GM18909 (cell line): ENCODE measurements at regions not wholly inside any gene's neighbourhood (a gene's known extent, or its start where the extent isn't known, plus 50 kb on each side); places are given as distances from the start of the nearest gene placed in this dataset.

ENCODE experiments used
- ATAC-seq: cut with Tn5 transposase; IDR thresholded peaks from one replicate; pipeline ENCODE4 v1.9.1; 2021; ENCODE audit warnings: mild to moderate bottlenecking; ENCODE audit not compliant: unreplicated experiment, poor library complexity

DNA sequence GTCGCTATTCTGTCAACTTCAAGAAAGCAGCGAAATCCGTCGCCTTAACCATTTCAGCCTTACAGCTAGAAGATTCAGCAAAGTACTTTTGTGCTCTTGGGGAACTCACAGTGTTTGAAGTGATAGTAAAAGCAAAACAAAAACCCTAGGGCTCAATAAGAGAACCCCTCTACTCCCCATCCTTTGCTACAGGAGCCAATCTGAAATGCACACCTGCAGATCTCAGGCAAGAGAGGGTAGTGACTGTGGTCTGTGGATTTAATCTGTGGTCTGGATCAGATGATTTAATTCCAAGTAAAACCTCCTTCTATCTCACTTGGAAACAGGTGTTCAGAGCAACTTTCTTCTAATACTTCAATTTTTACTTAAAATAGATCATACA is 422.9 kb upstream of the OR4E1 start:
- ATAC-seq: no peak

DNA sequence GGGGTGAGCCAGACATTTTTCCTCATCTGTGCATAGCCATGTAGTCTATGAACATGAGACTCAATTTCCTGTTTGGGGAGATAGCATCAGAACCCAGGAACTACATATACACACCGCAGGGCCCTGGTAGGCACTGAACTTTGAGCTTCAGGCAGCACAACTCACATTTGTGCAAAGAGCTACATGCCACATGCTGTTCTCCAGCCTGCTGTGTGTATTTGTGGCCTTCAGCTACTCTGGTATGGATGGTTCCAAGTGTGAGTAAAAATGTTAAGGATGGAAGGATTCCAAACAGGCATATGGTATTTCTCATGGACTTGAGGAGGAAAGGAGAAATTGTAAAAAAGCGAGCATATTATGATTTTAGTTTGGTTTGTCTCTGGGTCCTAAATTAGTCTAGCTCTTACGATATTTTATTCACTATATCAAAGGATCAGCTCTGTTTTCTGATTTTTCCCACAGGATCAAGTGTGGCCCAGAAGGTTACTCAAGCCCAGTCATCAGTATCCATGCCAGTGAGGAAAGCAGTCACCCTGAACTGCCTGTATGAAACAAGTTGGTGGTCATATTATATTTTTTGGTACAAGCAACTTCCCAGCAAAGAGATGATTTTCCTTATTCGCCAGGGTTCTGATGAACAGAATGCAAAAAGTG is 422.4 kb upstream of the OR4E1 start:
- no peak for ATAC-seq

DNA sequence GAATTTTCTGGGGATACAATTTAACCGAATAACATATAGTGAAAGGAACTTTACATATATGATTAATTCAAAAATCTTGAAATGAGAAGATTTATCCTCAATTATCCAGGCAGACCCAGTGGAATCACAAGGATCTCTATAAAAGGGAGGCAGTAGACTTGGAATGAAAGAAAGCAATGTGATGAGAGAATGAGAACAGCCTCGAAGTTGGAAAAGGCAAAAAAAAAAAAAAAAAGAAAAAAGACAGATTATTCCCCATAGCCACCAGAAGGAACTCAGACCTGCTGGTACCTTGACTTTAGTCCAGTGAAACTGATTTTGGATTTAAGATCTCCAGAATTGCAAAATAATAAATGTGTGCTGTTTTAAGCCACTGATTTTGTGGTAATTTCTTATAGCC is 416.3 kb upstream of the OR4E1 start:
- ATAC-seq: no peak

DNA sequence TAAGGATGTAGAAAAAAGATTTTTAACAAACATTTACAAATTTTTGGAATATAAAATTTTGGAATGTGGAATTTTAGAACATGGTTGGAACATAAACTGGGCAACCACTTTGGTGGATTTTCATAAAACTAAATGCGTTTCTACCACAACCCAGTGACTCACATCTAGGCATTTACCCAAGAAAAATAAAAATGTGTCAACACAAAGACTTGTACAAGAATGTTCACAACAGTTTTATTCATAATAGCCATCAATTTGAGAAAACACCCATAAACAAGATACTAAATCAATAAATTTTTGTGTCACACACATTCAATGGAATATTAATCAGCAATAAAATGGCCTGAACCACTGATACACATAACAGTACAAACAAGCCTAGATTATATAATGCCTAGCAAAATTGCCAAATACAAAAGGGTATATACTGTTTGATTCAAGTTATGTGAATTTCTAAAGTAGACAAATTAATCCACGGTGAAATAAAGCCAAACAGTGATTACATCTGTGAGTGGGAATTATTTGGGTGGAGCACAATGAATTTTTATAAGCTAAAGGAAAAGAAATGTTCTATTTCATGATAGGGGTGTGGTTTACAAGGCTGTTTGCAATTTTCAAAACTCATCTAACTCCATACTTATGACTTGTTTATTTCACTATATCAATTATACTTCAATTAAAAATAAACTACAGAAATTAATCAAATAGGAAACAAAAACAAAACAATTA is 415.2 kb upstream of the OR4E1 start:
- ATAC-seq: no peak

DNA sequence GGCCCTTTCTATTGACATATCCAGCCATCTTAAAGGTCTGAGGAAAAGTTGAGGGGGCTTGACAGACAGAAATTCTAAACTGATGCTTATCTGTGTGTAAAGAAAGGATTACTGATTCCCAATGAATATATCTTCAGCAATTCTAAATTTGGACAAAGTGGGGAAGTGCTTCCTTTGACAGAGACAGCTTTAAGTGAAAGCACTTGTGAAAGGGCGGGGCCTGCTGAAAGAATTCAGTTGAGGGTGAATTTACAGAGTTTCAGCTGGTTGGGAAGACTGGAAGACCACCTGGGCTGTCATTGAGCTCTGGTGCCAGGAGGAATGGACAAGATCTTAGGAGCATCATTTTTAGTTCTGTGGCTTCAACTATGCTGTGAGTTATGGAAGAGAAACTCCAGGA is 412.5 kb upstream of the OR4E1 start:
- ATAC-seq: no peak

DNA sequence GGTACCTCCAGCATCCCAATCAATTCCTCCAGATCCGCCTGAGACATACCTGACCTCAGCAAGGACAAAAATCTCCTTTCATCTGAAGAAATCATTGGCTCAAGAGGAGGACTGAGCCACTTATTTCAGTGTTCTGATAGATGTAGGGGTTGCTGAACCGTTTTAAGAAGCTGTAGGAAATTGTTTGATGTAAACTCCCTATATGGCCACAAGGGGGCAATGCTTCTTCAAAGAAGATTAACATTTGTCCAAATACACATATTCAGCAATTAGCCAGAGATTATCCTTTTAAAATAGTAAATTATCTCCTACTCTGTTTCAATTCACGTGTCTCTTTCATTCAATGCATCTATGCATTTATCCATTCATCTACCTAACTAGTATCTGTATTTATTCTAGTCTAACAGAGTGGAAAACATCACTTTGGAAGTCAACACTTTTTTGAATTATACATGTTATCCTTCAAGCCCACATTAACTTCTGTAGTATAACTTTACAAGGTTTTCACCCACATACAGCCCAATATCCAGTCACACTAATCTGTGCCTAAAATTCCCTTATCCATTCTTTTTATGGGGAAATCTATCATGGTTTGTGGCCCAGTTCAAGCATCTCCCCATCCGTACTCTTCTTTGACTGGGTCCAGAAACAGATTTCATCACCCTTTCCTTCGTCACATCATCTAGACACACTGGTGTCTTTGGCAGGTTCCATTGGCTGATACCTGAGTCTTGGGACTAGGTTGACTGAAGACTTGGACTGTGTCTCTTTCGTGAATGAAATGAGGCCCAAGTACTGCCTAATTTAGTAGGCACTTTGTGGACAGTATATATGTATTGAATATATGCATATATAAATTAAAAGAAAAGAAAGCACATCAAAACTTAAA is 411.0 kb upstream of the OR4E1 start:
- ATAC-seq: peak; percentile 54

DNA sequence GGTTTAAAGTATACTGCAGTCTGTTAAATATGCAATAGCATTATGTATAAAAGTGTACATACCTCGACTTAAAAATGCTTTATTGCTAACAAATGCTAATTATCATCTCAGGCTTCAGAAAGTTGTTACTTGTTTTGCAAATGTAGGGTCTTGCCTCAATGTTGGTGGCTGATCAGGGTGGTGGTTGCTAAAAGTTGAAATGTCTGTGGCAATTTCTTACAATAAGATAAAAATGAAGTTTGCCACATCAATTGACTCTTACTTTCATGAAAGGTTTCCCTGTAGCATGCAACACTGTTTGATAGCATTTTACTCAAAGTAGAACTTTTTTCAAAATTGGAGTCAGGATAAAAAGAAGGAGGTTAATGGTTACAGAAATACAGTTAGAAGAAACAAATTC is 407.7 kb upstream of the OR4E1 start:
- ATAC-seq: no peak

DNA sequence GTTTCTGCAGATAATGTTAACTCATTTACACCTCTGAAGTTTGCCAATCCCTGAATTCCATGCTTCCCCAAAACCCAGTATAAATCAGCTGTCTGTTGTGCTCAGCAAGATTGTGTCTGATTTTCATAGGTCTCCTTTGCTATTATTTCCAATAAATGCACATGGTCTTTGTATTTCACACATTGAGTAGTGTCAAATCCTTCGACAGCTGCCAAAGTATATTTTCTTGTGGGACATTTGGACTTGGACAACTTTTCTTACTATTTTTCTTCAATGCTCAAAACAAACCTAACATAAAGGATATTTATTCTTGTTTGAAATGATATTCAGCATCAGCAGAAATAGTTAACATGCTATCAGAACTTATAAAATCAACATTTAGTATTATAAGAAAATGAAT is 406.1 kb upstream of the OR4E1 start:
- ATAC-seq: no peak

DNA sequence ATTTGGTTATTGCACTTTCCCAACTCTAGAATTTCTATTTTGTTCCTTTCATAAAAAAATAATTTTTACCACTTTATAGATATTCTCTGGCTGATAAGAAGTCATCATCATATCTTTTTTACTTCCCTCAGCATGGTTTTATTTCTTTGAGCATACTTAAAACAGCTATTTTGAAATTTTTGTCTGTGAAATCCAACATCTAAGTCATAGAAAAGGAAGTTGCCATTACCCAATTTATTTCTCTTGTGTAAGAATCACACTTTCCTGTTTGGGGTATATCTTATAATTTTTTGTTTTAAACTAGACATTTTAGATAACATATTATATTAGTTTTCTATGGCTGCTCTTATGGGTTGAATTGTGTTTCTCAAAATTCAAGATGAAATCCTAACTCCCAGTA is 400.2 kb upstream of the OR4E1 start:
- no peak for ATAC-seq

DNA sequence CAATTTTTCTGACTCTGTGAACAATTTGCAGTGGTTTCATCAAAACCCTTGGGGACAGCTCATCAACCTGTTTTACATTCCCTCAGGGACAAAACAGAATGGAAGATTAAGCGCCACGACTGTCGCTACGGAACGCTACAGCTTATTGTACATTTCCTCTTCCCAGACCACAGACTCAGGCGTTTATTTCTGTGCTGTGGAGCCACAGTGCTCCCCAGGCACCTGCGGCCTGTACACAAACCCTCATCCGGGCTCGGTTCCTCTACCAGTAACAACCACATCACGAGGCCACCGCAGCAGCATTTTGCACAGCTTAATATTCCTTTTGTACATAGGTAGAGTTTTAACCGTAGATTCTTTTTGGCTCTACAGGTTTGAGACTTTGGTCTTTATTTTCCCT is 397.4 kb upstream of the OR4E1 start:
- peak; percentile 94 for ATAC-seq

DNA sequence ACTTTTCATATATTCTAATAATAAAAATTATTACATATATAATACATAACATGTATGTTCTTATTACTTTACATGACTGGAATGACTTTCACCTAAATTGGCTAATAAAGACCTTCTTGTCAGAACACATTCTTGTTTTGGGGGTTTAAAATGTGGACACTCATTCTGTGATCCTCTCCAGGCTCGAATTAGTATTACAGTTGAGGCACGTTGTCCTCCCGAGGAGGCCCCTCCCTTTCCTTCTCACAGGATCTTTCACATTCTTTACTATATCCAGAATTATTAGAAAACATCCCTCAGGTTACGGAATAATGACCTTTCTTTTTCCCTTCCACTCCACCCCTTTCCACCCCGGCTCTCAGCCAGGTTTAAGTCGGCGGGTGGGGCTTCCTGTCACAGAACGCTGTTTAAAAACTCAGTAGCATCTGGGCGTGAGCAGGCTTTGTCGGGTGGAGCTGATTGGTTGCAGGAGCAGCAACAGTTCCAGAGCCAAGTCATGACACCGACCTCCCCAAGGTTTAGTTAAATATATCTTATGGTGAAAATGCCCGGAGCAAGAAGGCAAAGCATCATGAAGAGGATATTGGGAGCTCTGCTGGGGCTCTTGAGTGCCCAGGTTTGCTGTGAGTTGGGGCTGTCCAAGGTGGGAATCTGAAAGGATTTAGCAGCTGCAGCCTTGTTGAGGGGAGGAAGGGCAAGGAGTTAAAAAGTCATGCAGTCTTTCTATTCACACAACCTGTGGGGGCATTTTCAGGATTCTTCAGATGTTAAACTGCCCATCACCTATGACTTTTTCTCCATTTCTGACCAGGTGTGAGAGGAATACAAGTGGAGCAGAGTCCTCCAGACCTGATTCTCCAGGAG is 396.7 kb upstream of the OR4E1 start:
- peak; percentile 36 for ATAC-seq

DNA sequence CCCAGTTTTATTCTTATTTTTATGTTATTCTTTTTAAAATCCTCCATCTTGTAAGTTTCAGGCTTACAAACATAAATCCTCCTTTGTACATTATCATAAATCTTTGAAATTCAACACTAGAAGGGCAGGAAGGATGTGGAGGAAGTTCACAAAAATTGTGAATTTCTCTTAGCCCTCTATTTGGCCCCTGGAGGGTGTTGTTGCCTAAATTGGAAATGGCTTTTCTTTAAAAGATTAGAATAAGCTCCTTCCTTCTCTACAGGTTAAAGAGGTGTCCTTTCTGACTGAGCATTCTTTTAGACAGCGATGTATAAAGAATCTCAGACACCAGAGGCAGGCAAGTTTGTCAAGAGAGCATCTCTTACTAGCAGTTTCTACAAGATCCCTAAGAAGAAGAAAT is 391.7 kb upstream of the OR4E1 start:
- ATAC-seq: no peak

DNA sequence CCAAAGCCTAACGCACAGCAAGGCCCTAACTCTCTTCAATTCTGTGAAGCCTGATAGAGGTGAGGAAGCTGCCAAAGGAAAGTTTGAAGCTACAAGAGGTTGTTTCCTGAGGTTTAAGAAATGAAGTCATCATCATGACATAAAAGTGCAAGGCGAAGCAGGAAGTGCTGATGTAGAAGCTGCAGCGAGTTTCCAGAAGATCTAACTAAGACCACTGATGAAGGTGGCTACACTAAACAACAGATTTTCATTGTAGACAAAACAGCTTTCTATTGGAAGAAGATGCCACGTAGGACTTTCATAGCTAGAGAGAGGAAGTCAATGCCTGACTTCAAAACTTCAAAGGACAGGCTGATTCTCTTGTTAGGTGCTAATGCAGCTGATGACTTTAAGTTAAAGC is 385.6 kb upstream of the OR4E1 start:
- no peak for ATAC-seq

DNA sequence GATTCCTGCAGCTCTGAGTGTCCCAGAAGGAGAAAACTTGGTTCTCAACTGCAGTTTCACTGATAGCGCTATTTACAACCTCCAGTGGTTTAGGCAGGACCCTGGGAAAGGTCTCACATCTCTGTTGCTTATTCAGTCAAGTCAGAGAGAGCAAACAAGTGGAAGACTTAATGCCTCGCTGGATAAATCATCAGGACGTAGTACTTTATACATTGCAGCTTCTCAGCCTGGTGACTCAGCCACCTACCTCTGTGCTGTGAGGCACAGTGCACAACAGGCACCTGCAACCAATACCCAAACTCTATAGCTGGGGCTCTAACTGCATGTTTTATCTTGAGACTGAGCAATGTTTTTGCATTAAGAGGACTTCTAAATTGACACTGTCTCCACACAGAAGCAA is 379.2 kb upstream of the OR4E1 start:
- no peak for ATAC-seq

DNA sequence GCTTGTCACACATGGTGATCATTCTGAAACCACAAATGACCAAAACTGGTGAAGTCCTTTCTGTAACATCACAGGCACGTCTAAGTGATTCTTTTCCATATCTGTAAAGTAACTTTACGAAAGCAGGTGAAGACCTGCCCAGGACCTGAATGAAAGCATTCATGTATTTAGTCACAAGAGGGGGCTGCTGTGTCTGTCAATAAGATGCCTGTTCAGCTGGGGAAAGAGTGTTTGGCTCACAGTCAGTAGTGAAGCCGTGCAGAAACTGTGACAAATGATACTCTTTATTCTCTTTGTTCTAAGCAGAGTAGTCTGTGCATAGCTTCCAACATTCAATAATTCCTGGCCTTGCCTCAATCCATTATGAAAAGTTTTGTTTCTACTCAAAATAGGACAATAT is 373.5 kb upstream of the OR4E1 start:
- peak; percentile 77 for ATAC-seq

DNA sequence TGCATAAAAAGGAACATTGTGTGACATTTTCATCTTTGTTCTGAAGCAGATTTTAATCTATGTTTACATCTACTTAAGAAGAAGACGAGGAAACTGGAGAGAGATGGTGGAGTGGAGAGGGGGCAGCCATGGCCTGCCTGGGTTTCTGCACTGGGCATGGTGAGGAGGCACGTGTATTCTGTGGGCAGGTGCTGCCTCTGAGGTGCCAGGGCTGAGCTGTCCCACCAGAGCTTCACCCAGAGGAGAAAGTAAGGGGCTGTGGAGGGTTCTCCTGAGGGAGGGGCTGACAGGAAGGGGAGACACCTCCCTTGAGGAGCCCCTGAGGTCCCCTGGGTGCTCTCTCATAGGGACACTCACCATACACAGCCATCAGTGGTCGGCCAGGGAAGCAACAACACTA is 372.4 kb upstream of the OR4E1 start:
- no peak for ATAC-seq

DNA sequence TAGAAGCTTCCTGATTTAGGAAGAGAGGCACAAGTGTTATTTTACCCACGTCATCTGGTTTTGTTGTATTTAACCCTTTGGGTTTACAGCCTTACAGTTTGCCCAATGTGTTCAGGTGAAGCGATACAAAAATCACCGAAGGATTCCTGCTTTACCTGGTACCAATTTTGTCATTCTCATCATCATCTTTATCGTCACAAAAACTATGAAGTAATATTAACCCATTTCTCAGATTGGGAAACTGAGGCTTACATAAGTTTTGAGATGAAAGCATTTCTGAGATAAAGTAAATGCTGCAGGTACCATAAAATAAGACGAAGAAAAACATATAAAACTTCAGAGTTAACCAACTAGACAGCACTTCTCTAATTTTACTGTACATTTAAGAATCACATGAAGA is 370.6 kb upstream of the OR4E1 start:
- ATAC-seq: no peak

DNA sequence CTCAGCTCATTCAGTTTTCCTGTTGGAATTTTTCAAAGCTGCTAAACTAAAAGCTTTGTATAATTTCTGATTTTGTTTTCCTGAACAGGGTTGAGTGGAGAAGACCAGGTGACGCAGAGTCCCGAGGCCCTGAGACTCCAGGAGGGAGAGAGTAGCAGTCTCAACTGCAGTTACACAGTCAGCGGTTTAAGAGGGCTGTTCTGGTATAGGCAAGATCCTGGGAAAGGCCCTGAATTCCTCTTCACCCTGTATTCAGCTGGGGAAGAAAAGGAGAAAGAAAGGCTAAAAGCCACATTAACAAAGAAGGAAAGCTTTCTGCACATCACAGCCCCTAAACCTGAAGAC is 367.1 kb upstream of the OR4E1 start:
- ATAC-seq: no peak

DNA sequence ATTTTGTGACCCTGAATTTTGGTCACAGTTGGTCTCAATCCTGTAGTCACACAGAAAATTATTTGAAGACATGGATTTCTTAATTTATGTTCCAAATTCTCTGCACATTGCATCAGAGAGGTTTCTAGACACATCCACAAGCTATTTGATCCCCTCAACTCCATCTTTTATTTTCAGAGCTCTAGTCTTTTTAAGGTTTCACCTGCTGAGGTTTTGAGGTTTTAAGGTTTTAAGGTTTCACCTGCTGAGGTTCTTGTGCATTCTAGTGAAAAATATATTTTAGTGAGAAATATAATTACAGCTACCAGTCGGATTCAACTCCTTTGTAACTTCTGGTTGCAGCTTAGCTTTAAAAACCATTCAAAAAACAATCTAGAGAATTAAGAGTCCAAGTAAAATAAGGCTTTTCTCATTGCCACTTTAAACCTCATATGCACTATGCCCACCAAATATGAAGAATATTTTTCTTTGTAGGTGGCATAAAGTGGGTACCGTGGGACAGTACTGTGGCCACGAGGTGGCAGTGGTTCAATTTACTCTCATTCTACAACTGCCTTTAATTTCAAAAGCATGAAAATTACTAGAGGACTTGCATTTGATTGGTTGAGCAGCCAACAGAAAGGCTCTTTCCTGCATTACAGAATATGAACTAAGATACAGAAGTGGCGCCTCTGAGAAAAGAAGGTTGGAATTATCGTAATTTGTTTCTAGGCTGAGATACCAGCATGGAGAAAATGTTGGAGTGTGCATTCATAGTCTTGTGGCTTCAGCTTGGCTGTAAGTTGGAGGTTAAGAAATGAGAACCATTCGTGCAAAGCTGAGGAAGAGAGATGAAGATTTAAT is 366.5 kb upstream of the OR4E1 start:
- ATAC-seq: no peak
